SJSA1 (cell line): ENCODE measurements at regions not wholly inside any gene's neighbourhood (a gene's known extent, or its start where the extent isn't known, plus 50 kb on each side); places are given as distances from the start of the nearest gene placed in this dataset.

ENCODE experiments used
- DNase-seq, 2 experiments: peaks; one replicate each; pipeline ENCODE4 v3.0.0-alpha.2; 2015 to 2020; ENCODE audit warnings: low spot score in 2 of 2, low read depth in 1 of 2
- H3K27ac ChIP-seq: fragments of 250-450 bp; sonication (Bioruptor Pico); 2 replicates; pipeline ENCODE4 v1.5.1; 2020; ENCODE audit warnings: mild to moderate bottlenecking, moderate library complexity
- H3K27me3 ChIP-seq: fragments of 250-450 bp; sonication (Bioruptor Pico); replicated peaks from 2 replicates; pipeline ENCODE4 v1.5.1; 2020; ENCODE audit warnings: mild to moderate bottlenecking, moderate library complexity
- H3K36me3 ChIP-seq: fragments of 250-450 bp; sonication (Bioruptor Pico); 2 replicates; pipeline ENCODE4 v1.5.1; 2020; ENCODE audit warnings: mild to moderate bottlenecking
- H3K4me1 ChIP-seq: fragments of 250-450 bp; sonication (Bioruptor Pico); replicated peaks from 2 replicates; pipeline ENCODE4 v1.6.1; 2021; ENCODE audit warnings: mild to moderate bottlenecking
- H3K4me3 ChIP-seq: fragments of 250-450 bp; sonication (Bioruptor Pico); 2 replicates; pipeline ENCODE4 v1.5.1; 2020; ENCODE audit warnings: mild to moderate bottlenecking
- H3K9me3 ChIP-seq: fragments of 250-450 bp; sonication (Bioruptor Pico); replicated peaks from 2 replicates; pipeline ENCODE4 v1.5.1; 2020; ENCODE audit warnings: mild to moderate bottlenecking

DNA sequence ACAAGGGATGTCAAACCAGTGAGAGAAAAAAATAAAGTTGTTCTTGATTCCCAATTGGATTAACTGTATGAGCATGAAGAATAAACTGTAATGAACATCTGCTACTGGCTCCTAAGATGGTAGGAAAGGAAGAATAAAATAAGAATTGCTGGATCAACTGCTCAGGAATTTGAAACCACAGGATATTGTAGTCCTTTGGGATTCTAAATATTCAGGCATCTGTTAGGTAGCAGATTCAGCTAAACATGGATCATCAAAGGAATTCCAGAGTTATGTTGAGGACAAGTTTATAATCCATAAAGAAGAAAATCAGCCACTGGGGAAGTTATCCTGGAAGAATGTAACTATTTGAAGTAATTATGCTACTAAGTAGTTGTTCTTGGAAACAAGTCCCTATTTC is 65.8 kb downstream of the ISL1 start:
- no peaks in the 10 kb centered on the region for H3K9me3 ChIP-seq

DNA sequence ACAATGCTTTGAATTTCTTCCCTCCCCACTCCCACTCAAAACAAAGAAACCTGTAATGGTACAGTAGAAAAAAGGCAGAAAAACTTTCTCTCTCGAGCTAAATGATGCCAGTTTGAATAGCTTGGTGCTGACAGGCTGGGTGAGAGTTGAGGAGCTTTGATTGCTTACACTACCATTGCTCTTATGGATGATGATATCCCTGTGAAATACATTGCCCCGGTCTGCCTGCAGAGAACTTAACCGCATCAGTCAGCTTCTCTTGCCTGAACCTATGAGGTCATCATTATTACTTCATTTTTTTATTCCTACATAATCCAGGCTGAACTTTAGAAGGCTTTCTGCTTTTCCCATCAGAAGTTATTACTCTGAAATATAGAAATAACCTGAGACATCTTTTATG is 69.3 kb downstream of the ISL1 start:
- no peak overlapping the region for H3K27ac ChIP-seq
- H3K27me3 ChIP-seq = no peaks in the 10 kb centered on the region

More for the DNA sequence above, 65.8 kb downstream of the ISL1 start:
- Histone ChIP-seq H3K4me1 (no peaks in the 10 kb centered on the region), H3K27me3 (no peaks in the 10 kb centered on the region), H3K4me3 (no peak overlapping the region), H3K36me3 (no peaks in the 10 kb centered on the region), H3K27ac (no peak overlapping the region)
- no peak for DNase-seq

DNA sequence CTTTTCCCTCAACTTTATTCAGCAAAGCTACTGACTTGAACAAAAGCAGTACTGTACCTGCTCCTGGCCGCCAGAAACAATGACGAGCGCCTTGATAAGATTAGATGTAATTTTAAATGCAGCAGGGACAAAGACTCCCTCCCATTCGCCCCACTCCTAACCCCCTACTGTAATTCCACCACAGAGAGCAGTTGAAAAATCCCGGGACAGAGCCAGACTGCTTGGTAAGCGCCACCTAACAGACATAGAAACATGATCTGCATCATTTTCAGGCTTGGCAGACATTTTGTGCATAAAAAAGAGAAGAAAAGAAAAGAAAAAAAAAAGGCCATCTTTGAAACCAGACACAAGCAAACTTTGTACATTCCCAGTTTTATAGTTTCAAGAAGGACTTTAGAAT is 81.9 kb downstream of the ISL1 start:
- no peak overlapping the region for H3K27ac ChIP-seq
- no peaks in the 10 kb centered on the region for H3K36me3 ChIP-seq
- no peak overlapping the region for H3K4me3 ChIP-seq
- DNase-seq = no peak
- H3K27me3 ChIP-seq = no peaks in the 10 kb centered on the region
- H3K4me1 ChIP-seq = no peaks in the 10 kb centered on the region
- no peaks in the 10 kb centered on the region for H3K9me3 ChIP-seq

More for the DNA sequence above, 69.3 kb downstream of the ISL1 start:
- H3K36me3 ChIP-seq = no peaks in the 10 kb centered on the region
- DNase-seq = no peak
- no peaks in the 10 kb centered on the region for H3K4me1 ChIP-seq
- no peaks in the 10 kb centered on the region for H3K9me3 ChIP-seq
- H3K4me3 ChIP-seq = no peak overlapping the region

DNA sequence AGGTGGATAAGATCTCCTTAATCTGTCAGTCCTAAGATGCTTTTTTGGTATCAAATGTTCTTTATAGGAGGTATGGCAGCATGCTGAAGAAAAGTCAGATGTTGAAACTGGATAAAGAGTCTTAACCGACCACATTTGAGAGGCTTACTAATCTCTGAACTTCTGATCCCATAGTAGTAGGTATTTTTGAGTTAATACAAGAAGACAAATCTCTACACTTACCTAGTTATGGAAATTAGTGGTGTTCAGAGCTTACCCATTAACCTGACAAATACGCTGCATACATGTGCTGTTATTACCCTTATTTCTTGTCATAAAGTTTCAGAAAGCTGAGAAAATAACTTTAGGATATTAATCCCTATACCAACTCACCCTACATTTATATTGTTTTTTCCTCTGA is 83.0 kb downstream of the ISL1 start:
- no peak for DNase-seq
- no peak overlapping the region for H3K4me3 ChIP-seq
- H3K36me3 ChIP-seq = no peaks in the 10 kb centered on the region
- H3K9me3 ChIP-seq = no peaks in the 10 kb centered on the region
- H3K27ac ChIP-seq = no peak overlapping the region
- no peaks in the 10 kb centered on the region for H3K4me1 ChIP-seq
- no peaks in the 10 kb centered on the region for H3K27me3 ChIP-seq

DNA sequence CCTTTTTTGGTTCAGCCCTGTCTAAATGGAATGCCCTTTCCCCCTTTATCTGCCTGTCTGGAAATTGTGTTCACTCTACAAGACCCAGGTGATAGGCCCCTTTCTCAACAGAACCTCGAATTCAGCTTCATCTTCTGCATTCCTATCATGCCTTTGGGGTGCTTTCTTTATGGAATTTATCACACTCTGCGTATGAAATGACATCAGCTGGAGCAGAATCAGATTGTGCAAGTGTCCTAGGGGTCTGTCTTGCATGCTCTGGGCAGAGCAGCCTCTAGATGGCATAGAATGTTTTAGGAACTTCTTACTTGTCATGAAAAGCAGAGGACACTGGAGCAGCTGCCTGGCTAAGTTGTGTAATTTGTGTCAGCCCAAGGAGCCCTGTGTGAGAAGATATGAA is 84.9 kb downstream of the ISL1 start:
- Histone ChIP-seq H3K9me3 (no peaks in the 10 kb centered on the region), H3K4me3 (no peak overlapping the region), H3K4me1 (no peaks in the 10 kb centered on the region), H3K36me3 (no peaks in the 10 kb centered on the region), H3K27me3 (no peaks in the 10 kb centered on the region), H3K27ac (no peak overlapping the region)
- DNase-seq = peak in 1 of 2 experiments; percentile 21

DNA sequence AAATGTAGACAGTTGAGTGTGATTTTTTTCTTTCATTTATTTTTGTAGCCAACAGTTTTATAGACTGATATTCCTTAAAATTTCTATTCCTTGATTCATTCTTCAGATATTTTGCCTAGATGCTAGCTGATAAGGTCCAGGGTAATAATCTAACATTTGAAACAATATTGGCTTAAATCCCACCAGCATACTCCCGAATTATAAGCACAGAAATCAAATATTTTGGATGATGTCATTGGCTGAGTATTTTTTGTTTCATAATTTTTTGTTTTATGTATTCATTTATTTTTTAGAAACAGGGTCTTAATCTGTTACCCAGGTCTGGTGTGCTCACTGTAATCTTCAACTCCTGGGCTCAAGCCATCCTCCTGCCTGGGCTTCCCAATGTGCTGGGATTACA is 88.4 kb downstream of the ISL1 start:
- no peaks in the 10 kb centered on the region for H3K4me1 ChIP-seq
- no peak overlapping the region for H3K27ac ChIP-seq
- H3K27me3 ChIP-seq = no peaks in the 10 kb centered on the region
- H3K4me3 ChIP-seq = no peak overlapping the region
- no peaks in the 10 kb centered on the region for H3K36me3 ChIP-seq
- no peaks in the 10 kb centered on the region for H3K9me3 ChIP-seq
- no peak for DNase-seq

DNA sequence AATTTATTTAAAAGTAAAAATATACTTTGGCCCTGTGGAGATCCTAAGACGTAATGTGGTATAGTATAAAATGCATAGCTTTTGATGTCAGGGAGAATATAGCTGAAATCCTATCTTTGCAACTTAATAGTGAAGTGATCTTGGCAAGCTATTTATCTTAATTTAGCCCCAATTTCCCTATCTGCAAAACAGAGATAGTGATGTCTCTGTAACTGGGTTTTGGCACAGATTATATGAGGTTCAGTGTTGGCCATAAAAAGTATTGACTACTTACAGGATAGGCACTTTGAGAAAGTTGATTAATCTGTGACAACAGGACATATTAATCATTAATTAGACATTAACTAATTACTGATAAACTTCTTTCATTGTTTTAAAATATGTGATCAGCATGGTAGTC is 89.2 kb downstream of the ISL1 start:
- no peaks in the 10 kb centered on the region for H3K4me1 ChIP-seq
- no peak for DNase-seq
- H3K27ac ChIP-seq = no peak overlapping the region
- no peaks in the 10 kb centered on the region for H3K27me3 ChIP-seq
- H3K36me3 ChIP-seq = no peaks in the 10 kb centered on the region
- H3K4me3 ChIP-seq = no peak overlapping the region
- H3K9me3 ChIP-seq = no peaks in the 10 kb centered on the region

DNA sequence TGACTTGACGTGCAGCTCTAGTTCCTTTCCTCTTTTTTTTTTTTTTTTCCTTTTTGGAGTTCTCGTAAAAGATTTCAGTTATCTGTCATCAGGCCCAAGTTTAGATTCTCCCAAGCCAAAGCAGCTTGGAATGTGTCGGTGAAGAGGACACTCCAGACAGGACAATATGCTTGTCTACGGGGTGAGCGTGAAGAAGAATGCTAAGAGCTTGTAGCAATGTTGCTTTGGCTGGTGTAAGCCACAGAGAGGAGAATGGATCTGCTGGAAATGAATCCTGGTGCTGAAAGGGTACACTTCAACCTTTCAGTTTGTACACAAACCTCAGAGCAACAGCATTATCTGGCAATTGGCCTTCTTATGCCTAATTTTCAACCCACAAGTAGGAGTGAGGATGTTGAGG is 92.4 kb downstream of the ISL1 start:
- Histone ChIP-seq H3K9me3 (no peaks in the 10 kb centered on the region), H3K36me3 (no peaks in the 10 kb centered on the region), H3K27ac (no peak overlapping the region), H3K4me3 (no peak overlapping the region), H3K4me1 (no peaks in the 10 kb centered on the region), H3K27me3 (no peaks in the 10 kb centered on the region)
- DNase-seq = no peak

DNA sequence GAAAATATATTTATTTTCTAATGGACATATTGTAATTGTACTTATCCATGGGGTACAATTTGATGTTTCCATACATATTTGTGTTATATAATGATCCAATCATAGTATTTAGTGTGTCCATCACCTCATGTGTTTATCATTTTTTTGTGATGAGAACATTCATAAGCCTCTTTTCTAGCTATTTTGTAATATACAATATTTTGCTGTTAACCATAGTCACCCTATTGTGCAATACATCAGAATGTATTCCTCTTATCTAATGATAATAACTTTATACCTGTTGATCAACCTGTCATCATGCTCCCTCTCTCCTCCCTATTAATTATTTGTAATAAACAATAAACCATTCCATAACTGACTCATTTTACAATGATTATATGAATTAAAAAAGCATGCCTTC is 93.2 kb downstream of the ISL1 start:
- DNase-seq = no peak
- Histone ChIP-seq H3K27me3 (no peaks in the 10 kb centered on the region), H3K4me3 (no peak overlapping the region)

DNA sequence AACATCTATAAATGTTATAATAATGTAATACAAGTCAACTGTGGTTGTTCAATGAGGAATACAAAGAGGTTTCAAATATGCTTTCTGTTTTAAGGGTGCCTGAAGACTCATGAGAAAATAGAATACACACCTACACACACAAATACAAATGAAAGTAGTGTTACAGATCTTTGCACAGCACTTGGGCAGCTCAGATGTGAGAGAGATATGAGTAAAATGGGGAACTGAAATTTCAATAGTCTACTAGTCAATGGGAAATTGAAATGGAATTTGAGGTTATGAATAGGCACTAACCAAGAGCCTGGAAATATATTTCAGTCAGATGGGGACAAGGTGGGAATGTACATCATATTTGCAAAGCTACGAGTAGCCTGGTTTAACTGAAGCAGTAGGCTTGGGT is 96.6 kb downstream of the ISL1 start:
- H3K27me3 ChIP-seq = no peaks in the 10 kb centered on the region
- no peak overlapping the region for H3K27ac ChIP-seq
- H3K4me1 ChIP-seq = peaks cover 16% of the 10 kb centered on the region
- no peaks in the 10 kb centered on the region for H3K36me3 ChIP-seq
- DNase-seq = no peak
- H3K9me3 ChIP-seq = no peaks in the 10 kb centered on the region
- no peak overlapping the region for H3K4me3 ChIP-seq

More for the DNA sequence above, 93.2 kb downstream of the ISL1 start:
- H3K27ac ChIP-seq = no peak overlapping the region
- H3K9me3 ChIP-seq = no peaks in the 10 kb centered on the region
- H3K36me3 ChIP-seq = no peaks in the 10 kb centered on the region
- no peaks in the 10 kb centered on the region for H3K4me1 ChIP-seq

DNA sequence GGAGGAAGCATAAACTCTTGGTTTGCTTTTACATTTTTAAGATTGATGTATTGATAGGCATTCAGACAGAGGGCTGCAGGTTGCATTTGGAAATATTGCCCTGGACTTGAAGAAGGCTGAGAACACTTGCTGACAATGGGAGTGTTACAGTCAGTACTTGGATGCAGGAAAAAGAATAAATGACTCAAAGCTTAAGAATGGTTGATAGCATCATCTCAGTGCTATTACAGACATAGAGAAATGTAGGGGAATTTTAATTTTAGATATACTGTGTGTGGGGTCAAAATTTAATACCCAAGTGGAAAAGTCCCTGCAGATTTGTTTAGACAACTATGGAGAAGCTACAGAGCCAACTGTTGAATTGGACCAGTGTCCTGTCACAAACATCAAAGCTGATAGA is 101.1 kb downstream of the ISL1 start:
- peak in 1 of 2 experiments; percentile 44 for DNase-seq
- no peaks in the 10 kb centered on the region for H3K9me3 ChIP-seq

DNA sequence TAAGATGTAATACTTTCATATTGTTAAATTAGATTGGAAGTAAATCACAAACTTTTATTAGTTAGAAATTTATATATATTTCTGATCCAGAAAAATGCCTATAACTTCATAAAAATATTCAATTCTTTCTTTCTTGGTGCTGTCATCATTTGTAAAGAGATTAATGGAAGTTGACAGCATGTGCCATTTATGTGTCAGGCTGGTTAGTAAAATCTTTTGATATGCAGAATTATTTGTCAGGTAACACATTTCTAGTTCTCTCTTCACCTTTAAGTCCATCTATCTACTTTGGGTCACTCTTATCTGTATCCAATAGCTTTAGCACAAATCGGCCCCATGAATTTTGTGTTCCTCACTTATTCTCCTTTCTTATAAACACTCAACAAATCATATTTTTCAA is 102.9 kb downstream of the ISL1 start:
- Histone ChIP-seq H3K36me3 (no peaks in the 10 kb centered on the region), H3K27ac (no peak overlapping the region), H3K4me1 (peaks cover 22% of the 10 kb centered on the region)

More for the DNA sequence above, 101.1 kb downstream of the ISL1 start:
- Histone ChIP-seq H3K27ac (peak overlapping the region; percentile 73), H3K36me3 (no peaks in the 10 kb centered on the region), H3K4me3 (no peak overlapping the region), H3K27me3 (no peaks in the 10 kb centered on the region), H3K4me1 (peaks cover 22% of the 10 kb centered on the region)

DNA sequence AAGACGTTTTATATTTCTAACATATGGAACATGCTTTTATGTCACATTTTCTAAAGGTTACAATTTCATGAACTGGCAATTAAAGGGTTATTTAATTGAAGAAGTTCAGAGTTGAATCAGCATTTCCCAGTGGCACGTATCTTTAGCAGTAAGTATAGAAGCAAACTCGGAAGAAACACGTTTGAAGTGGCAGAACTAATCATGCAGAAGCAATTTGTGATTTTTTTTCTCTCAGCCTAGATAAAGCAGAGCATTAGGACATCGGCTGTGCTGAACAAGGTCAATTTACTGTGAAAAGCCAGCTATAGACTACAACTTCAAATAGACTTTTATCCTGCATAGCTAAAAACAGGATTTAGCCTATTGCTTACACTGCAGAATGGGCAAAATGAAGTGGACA is 104.7 kb downstream of the ISL1 start:
- no peak overlapping the region for H3K4me3 ChIP-seq
- H3K36me3 ChIP-seq = no peaks in the 10 kb centered on the region
- no peaks in the 10 kb centered on the region for H3K27me3 ChIP-seq
- no peaks in the 10 kb centered on the region for H3K9me3 ChIP-seq
- H3K27ac ChIP-seq = no peak overlapping the region
- peaks cover 16% of the 10 kb centered on the region for H3K4me1 ChIP-seq
- DNase-seq = no peak

More for the DNA sequence above, 102.9 kb downstream of the ISL1 start:
- Histone ChIP-seq H3K4me3 (no peak overlapping the region), H3K9me3 (no peaks in the 10 kb centered on the region), H3K27me3 (no peaks in the 10 kb centered on the region)
- no peak for DNase-seq

DNA sequence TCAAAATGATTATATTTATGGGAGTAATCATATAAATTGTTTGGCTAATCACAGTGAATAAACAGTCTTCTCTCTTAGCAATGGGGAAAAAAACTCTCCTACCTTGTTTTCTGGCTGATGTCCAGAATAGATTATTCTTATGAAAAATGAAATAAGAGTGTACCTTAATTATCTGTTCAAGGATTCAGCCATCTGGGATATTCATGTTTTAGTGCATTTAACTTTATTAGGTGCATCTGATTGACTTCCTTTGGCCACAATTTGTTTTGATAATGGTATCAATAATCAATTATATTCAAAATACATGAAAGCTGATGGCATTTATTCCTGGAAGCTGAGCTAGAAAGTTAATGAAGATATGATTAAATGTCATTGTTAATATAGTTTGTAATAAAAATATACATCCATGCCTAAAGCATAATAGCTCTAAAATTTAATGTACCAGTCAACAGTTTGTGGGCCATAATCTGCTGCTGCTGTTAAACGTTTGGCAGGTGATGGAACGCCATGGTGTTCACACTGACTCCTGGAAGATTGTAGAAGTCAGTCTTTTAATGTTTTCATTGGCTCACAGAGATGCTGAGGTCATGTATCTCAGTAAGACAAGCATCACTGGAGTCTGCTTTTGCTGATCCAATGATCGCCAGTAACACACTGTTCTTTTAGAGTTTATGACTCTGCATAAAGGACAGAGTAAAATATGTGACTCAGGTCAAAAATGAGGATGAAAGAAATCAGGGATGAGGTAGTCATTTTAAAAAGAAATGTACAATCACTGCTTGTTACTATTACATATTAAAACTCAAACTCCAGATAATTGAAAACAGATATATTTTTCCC is 105.8 kb downstream of the ISL1 start:
- H3K36me3 ChIP-seq = no peaks in the 10 kb centered on the region

DNA sequence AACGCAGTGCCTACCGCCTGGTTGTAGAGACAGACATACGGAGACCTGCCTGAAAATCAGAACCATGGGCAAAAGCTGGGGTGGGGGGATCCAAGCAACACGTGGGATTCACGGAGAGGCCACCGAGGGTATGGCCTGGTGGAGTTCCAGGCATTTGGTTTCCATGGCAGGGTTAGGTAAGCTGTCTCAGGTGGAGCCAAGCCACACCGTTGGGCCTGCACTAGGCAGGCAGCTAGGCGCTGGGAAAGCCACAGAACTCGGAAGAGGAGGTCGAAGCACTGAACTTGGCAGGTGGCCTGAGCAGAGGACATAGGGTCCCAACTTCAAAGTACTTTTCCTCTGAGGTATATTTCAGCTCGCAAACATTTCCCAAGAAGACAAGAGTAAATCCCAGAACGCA is 111.6 kb downstream of the ISL1 start:
- no peaks in the 10 kb centered on the region for H3K27me3 ChIP-seq
- no peaks in the 10 kb centered on the region for H3K9me3 ChIP-seq
- H3K4me3 ChIP-seq = no peak overlapping the region
- H3K27ac ChIP-seq = peak overlapping the region; percentile 81
- peaks cover 22% of the 10 kb centered on the region for H3K4me1 ChIP-seq
- no peak for DNase-seq
- H3K36me3 ChIP-seq = no peaks in the 10 kb centered on the region

More for the DNA sequence above, 105.8 kb downstream of the ISL1 start:
- Histone ChIP-seq H3K27ac (no peak overlapping the region), H3K27me3 (no peaks in the 10 kb centered on the region), H3K9me3 (no peaks in the 10 kb centered on the region), H3K4me1 (peaks cover 14% of the 10 kb centered on the region), H3K4me3 (no peak overlapping the region)
- DNase-seq = no peak
